ENCODE measurements at regions not wholly inside any gene's neighbourhood (a gene's known extent, or its start where the extent isn't known, plus 50 kb on each side); places are given as distances from the start of the nearest gene placed in this dataset.

DNA sequence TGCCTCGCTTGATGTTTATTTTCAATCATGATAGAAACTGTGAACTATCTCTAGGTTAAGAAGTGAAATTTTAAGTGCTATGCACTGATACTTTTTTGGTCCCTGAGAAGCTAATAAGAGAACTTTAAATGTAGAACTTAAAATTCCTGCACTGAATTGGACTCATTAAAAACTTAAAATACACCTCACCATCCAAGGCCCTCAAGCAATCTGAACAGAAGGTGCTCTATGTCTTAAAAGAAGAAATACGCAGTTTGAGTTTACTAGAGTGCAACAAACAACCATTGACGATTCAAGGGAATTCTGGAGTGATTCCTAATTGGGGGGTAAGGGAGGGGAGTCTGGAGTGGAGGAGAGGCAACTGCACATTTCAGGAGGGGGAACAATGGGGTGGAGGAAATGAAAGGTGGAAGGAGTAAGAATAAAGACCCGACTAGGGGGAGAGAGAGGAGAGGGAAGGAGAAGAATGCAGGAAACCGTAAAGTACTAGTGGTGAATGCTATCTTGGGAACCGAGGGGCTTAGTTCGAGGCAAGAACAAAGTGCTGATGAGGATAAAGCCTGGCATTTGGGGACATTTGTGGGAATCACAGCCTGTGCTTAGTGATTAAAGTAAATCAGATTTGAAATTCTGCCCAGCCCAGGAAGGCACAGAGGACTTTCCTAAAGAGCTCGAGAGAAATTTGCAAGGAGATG, 389.7 kb downstream of the AACS start:
- no peaks in the 10 kb centered on the region for H3K27me3 ChIP-seq (ENCODE audit: insufficient read depth, poor library complexity, severe bottlenecking)
- DNase-seq (ENCODE audit: low read depth in 1 of 2, low spot score in 1 of 2) = no peak
- H3K4me3 ChIP-seq (replicated peaks; ENCODE audit: insufficient read depth, low read length) = no peak overlapping the region
- TF ChIP-seq, protein P1, sequence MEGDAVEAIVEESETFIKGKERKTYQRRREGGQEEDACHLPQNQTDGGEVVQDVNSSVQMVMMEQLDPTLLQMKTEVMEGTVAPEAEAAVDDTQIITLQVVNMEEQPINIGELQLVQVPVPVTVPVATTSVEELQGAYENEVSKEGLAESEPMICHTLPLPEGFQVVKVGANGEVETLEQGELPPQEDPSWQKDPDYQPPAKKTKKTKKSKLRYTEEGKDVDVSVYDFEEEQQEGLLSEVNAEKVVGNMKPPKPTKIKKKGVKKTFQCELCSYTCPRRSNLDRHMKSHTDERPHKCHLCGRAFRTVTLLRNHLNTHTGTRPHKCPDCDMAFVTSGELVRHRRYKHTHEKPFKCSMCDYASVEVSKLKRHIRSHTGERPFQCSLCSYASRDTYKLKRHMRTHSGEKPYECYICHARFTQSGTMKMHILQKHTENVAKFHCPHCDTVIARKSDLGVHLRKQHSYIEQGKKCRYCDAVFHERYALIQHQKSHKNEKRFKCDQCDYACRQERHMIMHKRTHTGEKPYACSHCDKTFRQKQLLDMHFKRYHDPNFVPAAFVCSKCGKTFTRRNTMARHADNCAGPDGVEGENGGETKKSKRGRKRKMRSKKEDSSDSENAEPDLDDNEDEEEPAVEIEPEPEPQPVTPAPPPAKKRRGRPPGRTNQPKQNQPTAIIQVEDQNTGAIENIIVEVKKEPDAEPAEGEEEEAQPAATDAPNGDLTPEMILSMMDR (IDR thresholded peaks at IDR 0.05; ENCODE audit: insufficient read depth, low read length) = no peak
- no peak for TF ChIP-seq SPI1 (IDR thresholded peaks at IDR 0.05; ENCODE audit: borderline replicate concordance, low read depth)
- TF ChIP-seq POLR2AphosphoS5 (IDR thresholded peaks at IDR 0.05; ENCODE audit: low read depth) = no peak
- TF ChIP-seq, protein P2, sequence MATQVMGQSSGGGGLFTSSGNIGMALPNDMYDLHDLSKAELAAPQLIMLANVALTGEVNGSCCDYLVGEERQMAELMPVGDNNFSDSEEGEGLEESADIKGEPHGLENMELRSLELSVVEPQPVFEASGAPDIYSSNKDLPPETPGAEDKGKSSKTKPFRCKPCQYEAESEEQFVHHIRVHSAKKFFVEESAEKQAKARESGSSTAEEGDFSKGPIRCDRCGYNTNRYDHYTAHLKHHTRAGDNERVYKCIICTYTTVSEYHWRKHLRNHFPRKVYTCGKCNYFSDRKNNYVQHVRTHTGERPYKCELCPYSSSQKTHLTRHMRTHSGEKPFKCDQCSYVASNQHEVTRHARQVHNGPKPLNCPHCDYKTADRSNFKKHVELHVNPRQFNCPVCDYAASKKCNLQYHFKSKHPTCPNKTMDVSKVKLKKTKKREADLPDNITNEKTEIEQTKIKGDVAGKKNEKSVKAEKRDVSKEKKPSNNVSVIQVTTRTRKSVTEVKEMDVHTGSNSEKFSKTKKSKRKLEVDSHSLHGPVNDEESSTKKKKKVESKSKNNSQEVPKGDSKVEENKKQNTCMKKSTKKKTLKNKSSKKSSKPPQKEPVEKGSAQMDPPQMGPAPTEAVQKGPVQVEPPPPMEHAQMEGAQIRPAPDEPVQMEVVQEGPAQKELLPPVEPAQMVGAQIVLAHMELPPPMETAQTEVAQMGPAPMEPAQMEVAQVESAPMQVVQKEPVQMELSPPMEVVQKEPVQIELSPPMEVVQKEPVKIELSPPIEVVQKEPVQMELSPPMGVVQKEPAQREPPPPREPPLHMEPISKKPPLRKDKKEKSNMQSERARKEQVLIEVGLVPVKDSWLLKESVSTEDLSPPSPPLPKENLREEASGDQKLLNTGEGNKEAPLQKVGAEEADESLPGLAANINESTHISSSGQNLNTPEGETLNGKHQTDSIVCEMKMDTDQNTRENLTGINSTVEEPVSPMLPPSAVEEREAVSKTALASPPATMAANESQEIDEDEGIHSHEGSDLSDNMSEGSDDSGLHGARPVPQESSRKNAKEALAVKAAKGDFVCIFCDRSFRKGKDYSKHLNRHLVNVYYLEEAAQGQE (IDR thresholded peaks at IDR 0.05; ENCODE audit: insufficient replicate concordance, low read depth) = no peak
- no peak for TF ChIP-seq GABPA (IDR thresholded peaks at IDR 0.05; ENCODE audit: low read depth)
- no peak overlapping the region for H3K27ac ChIP-seq (replicated peaks)

DNA sequence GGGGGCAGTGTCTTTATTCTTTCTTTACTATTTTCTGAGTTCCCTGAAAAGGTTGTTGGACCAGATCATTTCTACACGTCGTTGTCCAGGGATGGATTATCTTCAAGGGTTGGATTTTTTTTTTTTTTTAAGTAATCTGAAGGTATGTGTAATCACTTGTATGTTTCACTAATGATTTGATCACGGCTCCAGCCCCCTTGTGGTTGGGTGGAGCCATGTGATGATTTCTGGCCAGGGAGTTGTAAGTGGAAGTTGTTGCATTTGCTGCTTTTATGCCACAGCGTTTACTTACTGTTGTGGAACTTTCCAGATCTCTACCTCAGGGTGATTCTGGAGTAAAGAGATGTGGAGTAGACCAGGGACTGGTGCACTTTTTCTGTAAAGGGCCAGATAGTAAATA, 390.3 kb downstream of the AACS start:
- Histone ChIP-seq H3K4me3 (replicated peaks; ENCODE audit: insufficient read depth, low read length) (no peak overlapping the region), H3K27me3 (ENCODE audit: insufficient read depth, poor library complexity, severe bottlenecking) (no peaks in the 10 kb centered on the region), H3K27ac (replicated peaks) (no peak overlapping the region)
- DNase-seq (ENCODE audit: low read depth in 1 of 2, low spot score in 1 of 2) = no peak
- TF ChIP-seq POLR2AphosphoS5 (IDR thresholded peaks at IDR 0.05; ENCODE audit: low read depth) = no peak
- TF ChIP-seq, protein P2 (IDR thresholded peaks at IDR 0.05; ENCODE audit: insufficient replicate concordance, low read depth) = no peak
- TF ChIP-seq GABPA (IDR thresholded peaks at IDR 0.05; ENCODE audit: low read depth) = no peak
- TF ChIP-seq, protein P1 (IDR thresholded peaks at IDR 0.05; ENCODE audit: insufficient read depth, low read length) = no peak
- no peak for TF ChIP-seq SPI1 (IDR thresholded peaks at IDR 0.05; ENCODE audit: borderline replicate concordance, low read depth)

DNA sequence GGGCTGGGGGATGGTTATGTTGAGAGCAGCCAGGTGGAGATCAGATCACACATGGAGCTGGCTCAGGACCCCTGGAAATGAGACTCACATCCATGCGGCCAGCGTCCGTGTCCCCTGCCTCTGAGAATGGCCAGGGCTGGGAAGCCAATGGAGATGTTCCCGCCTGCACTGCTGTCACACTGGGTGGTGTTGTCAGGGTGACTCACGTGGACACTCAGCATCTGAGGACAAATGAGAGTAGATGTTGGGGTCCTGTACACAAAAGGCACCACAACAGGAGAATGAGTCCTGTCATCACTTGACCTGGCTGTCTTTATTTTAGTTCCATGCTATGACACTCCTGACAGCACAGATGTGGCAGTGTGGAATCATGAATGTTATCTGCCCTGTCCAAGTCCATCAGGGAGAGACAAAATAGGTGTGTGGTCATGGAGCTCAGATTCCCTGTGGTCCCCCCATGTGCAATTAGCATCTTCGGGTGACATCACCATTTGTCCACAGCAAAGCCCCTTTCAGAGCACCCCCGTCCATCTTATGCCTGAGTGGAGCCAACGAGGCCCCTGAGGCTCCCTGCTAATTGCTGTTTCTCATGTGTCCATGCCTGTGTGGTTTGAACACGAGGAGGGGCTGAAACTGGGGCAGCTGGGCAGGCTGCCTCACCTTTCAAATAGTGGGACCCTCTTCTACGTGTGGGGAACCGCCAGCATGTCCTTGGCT, 393.5 kb downstream of the AACS start:
- Histone ChIP-seq H3K27ac (replicated peaks) (no peak overlapping the region), H3K27me3 (ENCODE audit: insufficient read depth, poor library complexity, severe bottlenecking) (no peaks in the 10 kb centered on the region), H3K4me3 (replicated peaks; ENCODE audit: insufficient read depth, low read length) (no peak overlapping the region)
- TF ChIP-seq SPI1 (IDR thresholded peaks at IDR 0.05; ENCODE audit: borderline replicate concordance, low read depth) (no peak), GABPA (IDR thresholded peaks at IDR 0.05; ENCODE audit: low read depth) (no peak), POLR2AphosphoS5 (IDR thresholded peaks at IDR 0.05; ENCODE audit: low read depth) (no peak)
- TF ChIP-seq, protein P1 (IDR thresholded peaks at IDR 0.05; ENCODE audit: insufficient read depth, low read length) = no peak
- TF ChIP-seq, protein P2 (IDR thresholded peaks at IDR 0.05; ENCODE audit: insufficient replicate concordance, low read depth) = no peak
- no peak for DNase-seq (ENCODE audit: low read depth in 1 of 2, low spot score in 1 of 2)

All from HL-60 (cell line).